T-helper 2 cell (primary cell): ENCODE measurements at regions not wholly inside any gene's neighbourhood (a gene's known extent, or its start where the extent isn't known, plus 50 kb on each side); places are given as distances from the start of the nearest gene placed in this dataset.

Experiments used
- DNase-seq, 5 experiments: peaks; one replicate each; pipeline versions ENCODE4 v3.0.0 to v3.0.0-alpha.2; 2012 to 2022

- DNase-seq: no peak
These were observed 64.3 kb downstream of the DMRTA2 start for GRCh38 chr1:50358962-50359361.

- DNase-seq: no peak
These were observed 66.1 kb downstream of the DMRTA2 start for GRCh38 chr1:50357186-50357585.

- DNase-seq: no peak
These were observed 68.4 kb downstream of the DMRTA2 start for GRCh38 chr1:50354813-50355212.

DNA sequence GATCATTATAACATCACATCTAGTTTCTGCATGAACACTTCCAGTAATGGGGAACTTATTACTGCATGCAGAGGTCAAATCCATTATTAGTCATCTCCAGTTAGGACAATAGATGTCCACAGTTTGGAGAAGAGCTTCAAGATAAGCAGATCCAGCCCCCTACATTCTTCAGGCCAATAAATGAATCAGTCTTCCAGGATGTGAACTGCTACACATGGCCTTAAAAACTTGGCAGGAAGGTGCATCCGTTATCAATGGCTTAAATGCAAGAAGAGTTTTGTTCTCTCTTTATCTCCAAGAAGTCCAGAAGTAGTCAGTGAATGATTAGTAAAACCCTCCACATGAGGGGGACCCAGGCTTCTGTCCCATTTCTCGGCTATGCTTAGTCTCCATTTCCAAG is 70.8 kb downstream of the DMRTA2 start:
- DNase-seq: no peak

DNA sequence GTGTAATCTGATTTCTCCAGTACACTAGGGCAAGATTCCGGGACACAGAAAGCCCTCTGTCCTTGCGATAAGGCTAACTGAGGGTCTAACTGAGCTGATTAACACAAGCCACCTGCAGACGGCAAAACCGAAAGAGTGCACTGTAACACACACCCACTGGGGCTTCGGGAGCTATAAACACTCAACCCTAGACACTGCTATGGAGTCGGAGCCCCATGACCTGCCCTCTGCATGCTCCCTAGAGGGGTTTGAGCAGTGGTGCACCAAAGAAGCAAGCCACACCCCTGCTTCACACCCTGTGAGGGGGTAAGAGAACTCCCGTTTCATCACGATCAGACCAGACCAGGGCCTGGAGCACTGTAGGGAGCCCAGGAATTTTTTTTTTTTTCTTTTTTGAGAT is 72.4 kb downstream of the DMRTA2 start:
- no peak for DNase-seq

DNA sequence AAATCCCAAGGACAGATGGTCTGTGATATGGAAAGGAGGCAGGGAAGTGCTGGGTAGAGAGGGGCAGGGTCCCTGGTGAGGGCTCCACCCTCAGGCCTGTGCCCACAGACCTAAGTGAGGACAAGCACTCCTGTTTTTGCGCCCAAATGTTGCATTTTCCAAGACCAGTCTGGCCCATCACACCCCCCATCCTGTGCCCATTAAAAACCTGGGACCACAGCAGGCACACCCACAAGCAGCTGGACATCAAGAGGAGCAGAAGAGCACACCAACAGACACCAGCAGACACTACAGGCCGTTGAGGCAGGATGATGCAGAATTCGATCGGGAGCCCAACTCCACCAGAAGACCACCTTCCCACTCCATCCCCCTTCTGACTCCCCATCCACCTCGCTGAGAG is 72.8 kb downstream of the DMRTA2 start:
- no peak for DNase-seq

DNA sequence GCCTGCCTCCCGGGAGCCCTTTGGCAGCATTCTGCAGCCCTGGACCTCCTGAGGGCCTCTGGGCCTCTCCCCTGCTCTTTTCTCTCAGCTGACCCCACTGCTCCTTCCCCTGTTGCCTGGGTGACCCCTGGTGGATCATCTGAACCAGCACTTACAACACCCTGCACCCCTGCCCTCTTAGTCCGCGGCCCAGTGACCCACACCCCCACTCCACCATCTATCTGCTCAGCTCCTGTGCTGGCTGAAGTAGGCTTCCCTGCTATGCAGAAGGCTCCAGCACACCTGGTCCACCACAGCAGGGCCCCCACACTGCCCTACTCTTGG is 74.0 kb downstream of the DMRTA2 start:
- DNase-seq: no peak

DNA sequence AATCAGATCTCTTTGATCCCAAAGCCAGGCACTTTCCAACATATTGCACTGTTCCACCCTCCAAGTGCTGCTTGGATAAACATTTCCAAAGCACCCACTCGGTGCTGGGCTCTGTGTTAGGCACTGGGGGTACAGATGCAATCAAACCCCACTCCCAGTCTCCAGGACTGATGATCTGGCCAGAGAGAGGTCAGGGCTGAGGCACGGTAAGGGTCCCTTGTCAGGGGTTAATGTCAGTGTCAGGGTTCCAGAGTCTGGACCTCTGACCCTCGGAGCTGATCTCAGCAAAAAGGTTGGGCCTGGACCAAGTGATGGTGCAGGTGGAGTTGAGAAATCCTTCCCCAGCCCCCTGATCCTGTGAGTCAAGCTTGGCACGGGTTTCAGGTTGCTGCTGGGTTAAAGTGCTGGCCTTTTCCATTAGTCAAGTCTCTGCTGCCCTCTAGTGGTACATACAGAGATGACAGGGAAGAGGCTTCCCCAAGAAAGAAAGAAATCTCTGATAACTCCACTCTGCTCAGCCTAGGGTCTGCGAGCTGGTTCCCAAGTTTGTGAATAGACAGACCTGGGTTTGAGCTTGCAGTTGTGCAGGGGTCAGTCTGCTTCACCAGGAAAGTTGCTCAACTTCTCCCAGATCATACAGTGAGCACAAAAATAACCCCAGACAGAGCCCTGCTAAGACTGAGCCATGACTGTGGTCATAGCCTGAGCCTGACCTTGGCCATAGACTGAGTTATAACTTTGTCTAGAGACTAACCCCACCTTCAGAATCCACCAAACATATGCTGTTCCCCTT is 74.6 kb downstream of the DMRTA2 start:
- DNase-seq: peak in 1 of 5 experiments; percentile 42

- DNase-seq: no peak
These were observed 75.3 kb downstream of the DMRTA2 start for GRCh38 chr1:50347933-50348332.

DNA sequence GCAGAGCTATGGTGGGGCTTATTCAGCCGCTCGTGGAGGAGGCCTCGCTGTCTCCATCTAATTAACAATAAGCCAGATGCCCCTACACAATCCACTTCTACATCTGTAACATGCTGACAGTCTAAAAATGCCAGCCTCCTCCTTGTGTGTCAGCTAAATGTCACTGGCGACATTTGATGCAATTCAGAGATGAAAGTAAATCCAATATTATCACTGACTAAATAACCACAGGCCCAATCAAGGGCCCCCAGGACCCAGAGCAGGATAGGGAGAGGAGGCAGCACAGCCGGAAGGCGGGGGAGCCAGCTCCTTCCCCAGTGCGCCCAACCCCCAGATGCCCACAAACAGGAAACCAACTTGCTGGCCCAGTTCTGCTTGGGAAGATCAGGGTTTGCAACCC is 76.6 kb downstream of the DMRTA2 start:
- DNase-seq: no peak

DNA sequence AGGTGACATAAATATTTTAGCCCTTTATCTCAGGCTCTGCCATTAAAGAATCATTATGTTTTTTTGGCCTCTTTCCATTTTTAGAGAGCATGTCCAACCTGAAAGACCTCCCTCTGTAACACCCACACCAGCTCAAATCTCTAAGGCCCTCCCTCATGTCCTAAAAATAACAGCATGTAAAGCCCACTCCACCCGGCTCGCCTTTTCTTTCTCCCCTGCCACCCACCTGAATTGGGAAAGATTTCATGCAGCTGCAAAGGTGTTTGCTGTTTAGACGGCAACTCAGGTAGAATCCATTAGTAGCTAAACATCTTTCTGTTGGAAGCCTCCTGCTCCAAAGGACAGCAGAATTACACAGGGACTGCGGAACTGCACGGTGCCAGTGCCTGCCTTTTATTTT is 79.9 kb downstream of the DMRTA2 start:
- DNase-seq: no peak

DNA sequence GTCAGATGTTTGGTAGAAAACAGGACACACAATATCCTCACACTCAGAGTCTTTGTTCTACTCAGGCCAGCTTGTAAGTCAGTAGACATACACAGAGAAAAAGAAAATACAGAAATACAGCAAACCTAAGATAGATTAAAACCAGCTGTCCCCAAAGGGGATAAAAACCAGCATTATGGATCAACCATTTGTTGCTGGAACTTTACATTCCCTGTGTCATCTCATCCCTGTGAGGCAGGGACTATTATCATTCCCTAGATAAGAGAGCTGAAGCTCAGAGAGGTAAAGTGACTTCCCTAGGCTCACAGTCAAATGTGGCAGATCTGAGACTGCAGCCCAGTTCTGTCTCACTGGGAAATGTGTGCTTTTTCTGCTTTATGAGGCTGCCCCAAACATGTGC is 80.7 kb downstream of the DMRTA2 start:
- no peak for DNase-seq

- DNase-seq: no peak
These were observed 88.2 kb downstream of the DMRTA2 start for GRCh38 chr1:50335036-50335435.

DNA sequence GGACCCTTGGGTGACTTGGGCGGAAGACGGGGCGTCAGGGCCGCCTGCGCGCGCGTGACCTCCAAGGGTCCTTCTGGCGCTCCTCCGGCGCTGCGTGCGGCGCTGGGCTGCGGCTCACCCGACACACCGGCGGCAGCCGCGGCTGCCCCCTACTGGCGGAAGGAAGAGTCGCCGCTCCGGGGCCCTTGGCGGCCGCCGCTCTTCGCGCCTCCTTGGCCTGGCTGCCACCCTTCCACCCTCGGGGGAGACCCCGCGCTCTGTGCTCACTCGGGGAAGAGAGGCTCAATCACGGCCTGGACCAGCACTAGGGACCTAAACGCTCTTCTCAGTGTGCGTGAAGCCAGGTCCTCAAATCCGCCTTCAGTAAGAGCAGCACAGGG is 89.7 kb downstream of the DMRTA2 start:
- peak in 4 of 5 experiments; percentile 13 to 67 (median 19) for DNase-seq

GRCh38 chr1:50332941-50333594 is 90.2 kb downstream of the DMRTA2 start:
- DNase-seq: peak in 4 of 5 experiments; percentile 15 to 44 (median 24)

DNA sequence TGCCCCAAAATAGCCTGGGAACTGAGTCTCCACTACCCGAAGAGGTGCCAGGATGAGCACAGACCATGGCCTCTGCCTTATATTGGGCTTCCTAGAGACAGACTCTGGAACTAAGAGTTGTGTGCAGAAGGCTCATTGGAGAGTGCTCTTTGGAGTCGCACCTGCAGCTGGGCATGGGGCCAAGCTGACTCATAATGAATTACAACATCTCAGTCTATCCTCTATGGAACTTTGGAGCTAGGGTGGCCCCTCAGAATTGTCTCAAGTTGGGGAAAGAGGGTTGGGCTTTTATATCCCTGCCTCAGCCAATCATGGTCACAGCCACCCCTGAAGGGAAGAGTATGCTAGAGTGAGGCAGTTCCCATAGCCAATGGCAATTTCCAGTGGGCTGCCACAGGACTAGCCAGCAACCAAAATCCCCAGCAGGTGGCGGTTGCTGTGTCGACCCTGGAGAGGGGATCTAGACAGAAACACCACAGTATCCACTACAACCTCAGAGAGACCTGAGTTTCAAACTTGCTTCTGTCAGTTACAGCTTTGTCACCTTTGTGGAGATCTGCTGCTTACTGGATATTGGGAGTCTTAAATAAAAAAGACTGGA is 93.8 kb downstream of the DMRTA2 start:
- no peak for DNase-seq

DNA sequence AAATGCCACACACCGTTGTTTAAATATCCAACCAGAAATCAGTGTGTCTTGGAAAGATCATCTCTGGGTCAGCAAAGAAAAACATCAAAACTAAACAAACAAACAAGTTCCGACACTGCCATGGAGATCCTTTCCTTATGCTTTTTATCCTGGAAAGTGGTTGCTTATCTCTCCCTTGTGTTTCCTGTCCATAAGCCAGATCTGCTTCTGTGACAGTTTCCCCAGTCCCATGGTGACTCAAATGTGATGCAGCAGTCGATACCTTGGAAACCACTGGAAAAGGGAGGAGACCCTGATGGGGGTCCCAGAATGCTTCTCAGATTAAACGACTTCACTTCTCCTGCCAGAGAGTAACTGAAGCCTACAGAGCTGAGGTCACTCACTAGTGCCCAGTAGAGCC is 94.7 kb downstream of the DMRTA2 start:
- DNase-seq: no peak

GRCh38 chr1:50326026-50326425 is 97.2 kb downstream of the DMRTA2 start:
- no peak for DNase-seq

GRCh38 chr1:50322579-50322978 is 100.7 kb downstream of the DMRTA2 start:
- no peak for DNase-seq

DNA sequence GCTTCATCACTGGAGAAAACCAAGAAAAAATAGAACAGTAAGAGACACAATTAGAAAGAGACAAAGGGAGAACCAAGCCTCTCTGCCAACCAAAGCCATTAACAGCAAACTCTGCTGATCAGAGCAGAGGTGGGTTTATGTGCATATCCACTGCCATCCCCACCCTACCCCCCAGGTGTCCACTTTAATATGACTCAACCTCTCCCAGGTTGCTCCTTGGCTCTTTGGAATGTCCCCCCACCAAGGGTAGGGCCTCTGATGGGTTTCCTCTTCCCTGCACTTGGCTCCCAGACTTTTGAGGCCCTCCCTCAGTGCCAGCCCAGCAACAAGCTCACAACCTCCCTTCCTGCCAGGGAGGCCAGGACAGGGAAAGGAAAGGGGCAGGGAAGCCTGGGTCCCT is 104.8 kb downstream of the DMRTA2 start:
- DNase-seq: no peak

- DNase-seq: peak in 1 of 5 experiments; percentile 21
These were observed 114.4 kb downstream of the DMRTA2 start for GRCh38 chr1:50308878-50309277.

GRCh38 chr1:50305808-50306207 is 117.4 kb downstream of the DMRTA2 start:
- DNase-seq: no peak

GRCh38 chr1:50300297-50300696 is 122.9 kb downstream of the DMRTA2 start:
- DNase-seq: no peak

DNA sequence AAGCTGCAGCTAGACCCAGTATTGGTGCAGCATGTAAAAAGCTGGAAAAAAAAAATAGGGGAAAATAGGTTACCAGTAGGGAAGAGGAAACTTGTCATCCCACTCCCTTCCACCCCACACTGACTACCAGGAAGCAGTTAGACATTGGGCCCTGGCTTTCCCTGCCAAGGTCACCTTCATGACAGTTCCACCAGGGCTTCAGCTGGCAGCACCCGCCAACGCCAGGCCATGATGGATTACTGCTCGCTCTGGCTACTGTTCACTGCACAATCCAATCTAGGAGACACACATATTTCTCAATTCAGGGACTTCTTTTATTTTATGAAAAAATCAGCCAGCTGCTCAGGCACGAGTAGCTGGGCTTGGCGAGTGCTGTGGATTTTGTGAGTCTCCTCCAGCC is 127.7 kb downstream of the DMRTA2 start:
- DNase-seq: no peak
